Retinal pigment epithelial cell (primary cell): ENCODE measurements at regions not wholly inside any gene's neighbourhood (a gene's known extent, or its start where the extent isn't known, plus 50 kb on each side); places are given as distances from the start of the nearest gene placed in this dataset.

Experiments used
- DNase-seq: peaks from one replicate; pipeline ENCODE4 v3.0.0-alpha.2; 2010; ENCODE audit warnings: low read depth
- H3K4me3 ChIP-seq: 2 replicates; pipeline ENCODE4 v1.5.1; 2011; ENCODE audit warnings: mild to moderate bottlenecking, low read length, control low read depth, moderate library complexity
- CTCF ChIP-seq: conservative IDR thresholded peaks from 2 replicates; pipeline ENCODE4 v1.5.1; 2011; ENCODE audit warnings: low read depth, low read length, control low read depth, inconsistent platforms

- TF ChIP-seq CTCF = no peak
- no peak overlapping the region for H3K4me3 ChIP-seq
- DNase-seq = no peak
Observed at GRCh38 chr6:114844359-114844758, 501.5 kb upstream of the HS3ST5 start.

- DNase-seq = no peak
- no peak for TF ChIP-seq CTCF
- no peak overlapping the region for H3K4me3 ChIP-seq
Observed at GRCh38 chr6:114839019-114839418, 496.2 kb upstream of the HS3ST5 start.

GRCh38 chr6:114833211-114833610 lies 490.4 kb upstream of the HS3ST5 start:
- no peak for TF ChIP-seq CTCF
- no peak for DNase-seq
- no peak overlapping the region for H3K4me3 ChIP-seq

GRCh38 chr6:114830515-114830914 lies 487.7 kb upstream of the HS3ST5 start:
- no peak for DNase-seq
- no peak overlapping the region for H3K4me3 ChIP-seq
- no peak for TF ChIP-seq CTCF

- no peak for DNase-seq
- H3K4me3 ChIP-seq = no peak overlapping the region
- no peak for TF ChIP-seq CTCF
Observed at GRCh38 chr6:114827135-114827534, 484.3 kb upstream of the HS3ST5 start.

GRCh38 chr6:114824409-114824808 lies 481.6 kb upstream of the HS3ST5 start:
- no peak overlapping the region for H3K4me3 ChIP-seq
- no peak for TF ChIP-seq CTCF
- no peak for DNase-seq

- TF ChIP-seq CTCF = no peak
- no peak overlapping the region for H3K4me3 ChIP-seq
- no peak for DNase-seq
Observed at GRCh38 chr6:114816678-114817077, 473.9 kb upstream of the HS3ST5 start.
